Liver (tissue), 3 donors: ENCODE measurements at regions not wholly inside any gene's neighbourhood (a gene's known extent, or its start where the extent isn't known, plus 50 kb on each side); places are given as distances from the start of the nearest gene placed in this dataset.

Experiments
- ATF3 ChIP-seq: IDR thresholded peaks from 2 replicates; pipeline ENCODE4 v1.6.1; 2016; ENCODE audit warnings: antibody characterized with exemption
- EGR1 ChIP-seq, 2 donors: IDR thresholded peaks; 2 replicates each; pipeline ENCODE4 v1.6.1; 2016 to 2018; ENCODE audit warnings: antibody characterized with exemption in 2 of 2, low read depth in 2 of 2
- HNF4G ChIP-seq: IDR thresholded peaks from 2 replicates; pipeline ENCODE4 v1.6.1; 2016; ENCODE audit warnings: antibody characterized with exemption
- JUND ChIP-seq, 2 donors: IDR thresholded peaks; 2 replicates each; pipeline ENCODE4 v1.6.1; 2016; ENCODE audit warnings: antibody characterized with exemption in 2 of 2
- MAX ChIP-seq: IDR thresholded peaks from 2 replicates; pipeline ENCODE4 v1.6.1; 2016; ENCODE audit warnings: antibody characterized with exemption
- RAD21 ChIP-seq, 2 donors: IDR thresholded peaks; 2 replicates each; pipeline ENCODE4 v1.6.1; 2016; ENCODE audit warnings: antibody characterized with exemption in 2 of 2, mild to moderate bottlenecking in 2 of 2
- RXRA ChIP-seq, 2 donors: IDR thresholded peaks; 2 replicates each; pipeline ENCODE4 v1.6.1; 2017 to 2018; ENCODE audit warnings: antibody characterized with exemption in 2 of 2, mild to moderate bottlenecking in 1 of 2
- SP1 ChIP-seq: IDR thresholded peaks from 2 replicates; pipeline ENCODE4 v1.6.1; 2018; ENCODE audit warnings: antibody characterized with exemption, mild to moderate bottlenecking
- TAF1 ChIP-seq: conservative IDR thresholded peaks from 2 replicates; pipeline ENCODE4 v1.6.1; 2016; ENCODE audit warnings: antibody characterized with exemption, mild to moderate bottlenecking
- YY1 ChIP-seq: IDR thresholded peaks from 2 replicates; pipeline ENCODE4 v1.6.1; 2016; ENCODE audit warnings: antibody characterized with exemption, mild to moderate bottlenecking
- TF ChIP-seq, protein P1 (sequence below): fragments of 150-350 bp; IDR thresholded peaks from 2 replicates; pipeline ENCODE4 v1.5.1; 2017; ENCODE audit warnings: improper control_type of control experiment, low read depth, low read length; ENCODE audit not compliant: missing input control
- TF ChIP-seq, protein P2 (sequence below): IDR thresholded peaks from 2 replicates; pipeline ENCODE4 v1.6.1; 2016; ENCODE audit warnings: antibody characterized with exemption
- TF ChIP-seq, protein P3 (sequence below): IDR thresholded peaks from 2 replicates; pipeline ENCODE4 v1.6.1; 2016; ENCODE audit warnings: antibody characterized with exemption, mild to moderate bottlenecking
- donor health status: healthy.
- donor health status: healthy.

DNA sequence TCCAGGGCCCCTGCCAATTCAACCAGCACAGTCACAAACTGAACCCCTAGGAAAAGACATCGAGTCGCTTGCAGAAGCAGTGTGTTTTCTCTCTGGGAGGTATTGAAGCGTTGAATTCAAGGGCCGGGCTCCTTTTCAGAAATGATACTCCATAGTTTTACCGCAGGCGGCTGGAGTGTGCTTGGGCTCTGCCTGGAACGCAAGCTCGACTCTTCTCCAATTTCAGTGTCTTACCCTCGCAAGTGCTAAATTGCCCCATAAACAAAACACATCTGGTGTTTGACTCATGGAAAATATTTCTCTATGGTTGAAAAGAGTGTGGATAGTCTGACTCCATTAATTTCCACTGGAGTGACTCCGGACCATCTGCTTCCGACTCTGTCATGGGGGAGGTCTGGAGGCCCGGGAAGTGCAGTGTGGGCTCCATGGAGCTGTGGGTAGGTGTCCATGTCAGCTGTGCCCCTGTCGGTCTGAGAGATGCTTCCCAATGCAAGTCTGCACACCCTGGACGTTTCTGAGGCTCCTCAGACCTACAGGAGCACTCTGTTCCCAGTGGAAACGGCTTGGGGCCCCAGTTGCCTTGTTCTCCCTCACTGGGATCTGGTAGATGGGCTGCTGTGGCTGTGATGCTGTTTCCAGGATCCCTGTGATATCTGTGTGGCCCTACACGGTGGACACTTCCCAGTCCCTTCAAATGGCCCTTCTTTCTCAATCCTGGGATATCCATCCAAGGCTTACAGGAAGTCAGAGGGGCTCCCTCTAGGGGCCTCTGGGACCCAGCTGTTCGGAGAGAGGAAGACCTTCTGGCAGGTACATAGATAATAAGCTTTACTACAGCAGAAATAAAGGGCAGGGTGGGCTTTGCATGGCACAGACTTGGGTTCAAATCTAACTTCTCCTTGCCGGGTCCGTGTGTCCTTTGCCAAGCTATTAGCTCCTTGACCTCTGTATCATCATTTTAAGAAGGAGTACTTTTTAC, 119.8 kb upstream of the CDH13 start:
- no peak for TF ChIP-seq EGR1 (IDR thresholded peaks at IDR 0.05; ENCODE audit: low read depth in 2 of 2)
- TF ChIP-seq, protein P1, sequence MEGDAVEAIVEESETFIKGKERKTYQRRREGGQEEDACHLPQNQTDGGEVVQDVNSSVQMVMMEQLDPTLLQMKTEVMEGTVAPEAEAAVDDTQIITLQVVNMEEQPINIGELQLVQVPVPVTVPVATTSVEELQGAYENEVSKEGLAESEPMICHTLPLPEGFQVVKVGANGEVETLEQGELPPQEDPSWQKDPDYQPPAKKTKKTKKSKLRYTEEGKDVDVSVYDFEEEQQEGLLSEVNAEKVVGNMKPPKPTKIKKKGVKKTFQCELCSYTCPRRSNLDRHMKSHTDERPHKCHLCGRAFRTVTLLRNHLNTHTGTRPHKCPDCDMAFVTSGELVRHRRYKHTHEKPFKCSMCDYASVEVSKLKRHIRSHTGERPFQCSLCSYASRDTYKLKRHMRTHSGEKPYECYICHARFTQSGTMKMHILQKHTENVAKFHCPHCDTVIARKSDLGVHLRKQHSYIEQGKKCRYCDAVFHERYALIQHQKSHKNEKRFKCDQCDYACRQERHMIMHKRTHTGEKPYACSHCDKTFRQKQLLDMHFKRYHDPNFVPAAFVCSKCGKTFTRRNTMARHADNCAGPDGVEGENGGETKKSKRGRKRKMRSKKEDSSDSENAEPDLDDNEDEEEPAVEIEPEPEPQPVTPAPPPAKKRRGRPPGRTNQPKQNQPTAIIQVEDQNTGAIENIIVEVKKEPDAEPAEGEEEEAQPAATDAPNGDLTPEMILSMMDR: no peak
- no peak for TF ChIP-seq YY1
- TF ChIP-seq RAD21 (IDR thresholded peaks at IDR 0.05): no peak
- TF ChIP-seq SP1: no peak
- TF ChIP-seq JUND (IDR thresholded peaks at IDR 0.05): no peak
- TF ChIP-seq, protein P2, sequence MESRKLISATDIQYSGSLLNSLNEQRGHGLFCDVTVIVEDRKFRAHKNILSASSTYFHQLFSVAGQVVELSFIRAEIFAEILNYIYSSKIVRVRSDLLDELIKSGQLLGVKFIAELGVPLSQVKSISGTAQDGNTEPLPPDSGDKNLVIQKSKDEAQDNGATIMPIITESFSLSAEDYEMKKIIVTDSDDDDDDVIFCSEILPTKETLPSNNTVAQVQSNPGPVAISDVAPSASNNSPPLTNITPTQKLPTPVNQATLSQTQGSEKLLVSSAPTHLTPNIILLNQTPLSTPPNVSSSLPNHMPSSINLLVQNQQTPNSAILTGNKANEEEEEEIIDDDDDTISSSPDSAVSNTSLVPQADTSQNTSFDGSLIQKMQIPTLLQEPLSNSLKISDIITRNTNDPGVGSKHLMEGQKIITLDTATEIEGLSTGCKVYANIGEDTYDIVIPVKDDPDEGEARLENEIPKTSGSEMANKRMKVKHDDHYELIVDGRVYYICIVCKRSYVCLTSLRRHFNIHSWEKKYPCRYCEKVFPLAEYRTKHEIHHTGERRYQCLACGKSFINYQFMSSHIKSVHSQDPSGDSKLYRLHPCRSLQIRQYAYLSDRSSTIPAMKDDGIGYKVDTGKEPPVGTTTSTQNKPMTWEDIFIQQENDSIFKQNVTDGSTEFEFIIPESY: no peak
- TF ChIP-seq, protein P3, sequence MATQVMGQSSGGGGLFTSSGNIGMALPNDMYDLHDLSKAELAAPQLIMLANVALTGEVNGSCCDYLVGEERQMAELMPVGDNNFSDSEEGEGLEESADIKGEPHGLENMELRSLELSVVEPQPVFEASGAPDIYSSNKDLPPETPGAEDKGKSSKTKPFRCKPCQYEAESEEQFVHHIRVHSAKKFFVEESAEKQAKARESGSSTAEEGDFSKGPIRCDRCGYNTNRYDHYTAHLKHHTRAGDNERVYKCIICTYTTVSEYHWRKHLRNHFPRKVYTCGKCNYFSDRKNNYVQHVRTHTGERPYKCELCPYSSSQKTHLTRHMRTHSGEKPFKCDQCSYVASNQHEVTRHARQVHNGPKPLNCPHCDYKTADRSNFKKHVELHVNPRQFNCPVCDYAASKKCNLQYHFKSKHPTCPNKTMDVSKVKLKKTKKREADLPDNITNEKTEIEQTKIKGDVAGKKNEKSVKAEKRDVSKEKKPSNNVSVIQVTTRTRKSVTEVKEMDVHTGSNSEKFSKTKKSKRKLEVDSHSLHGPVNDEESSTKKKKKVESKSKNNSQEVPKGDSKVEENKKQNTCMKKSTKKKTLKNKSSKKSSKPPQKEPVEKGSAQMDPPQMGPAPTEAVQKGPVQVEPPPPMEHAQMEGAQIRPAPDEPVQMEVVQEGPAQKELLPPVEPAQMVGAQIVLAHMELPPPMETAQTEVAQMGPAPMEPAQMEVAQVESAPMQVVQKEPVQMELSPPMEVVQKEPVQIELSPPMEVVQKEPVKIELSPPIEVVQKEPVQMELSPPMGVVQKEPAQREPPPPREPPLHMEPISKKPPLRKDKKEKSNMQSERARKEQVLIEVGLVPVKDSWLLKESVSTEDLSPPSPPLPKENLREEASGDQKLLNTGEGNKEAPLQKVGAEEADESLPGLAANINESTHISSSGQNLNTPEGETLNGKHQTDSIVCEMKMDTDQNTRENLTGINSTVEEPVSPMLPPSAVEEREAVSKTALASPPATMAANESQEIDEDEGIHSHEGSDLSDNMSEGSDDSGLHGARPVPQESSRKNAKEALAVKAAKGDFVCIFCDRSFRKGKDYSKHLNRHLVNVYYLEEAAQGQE: no peak
- no peak for TF ChIP-seq TAF1
- no peak for TF ChIP-seq MAX
- TF ChIP-seq ATF3: no peak
- no peak for TF ChIP-seq RXRA (IDR thresholded peaks at IDR 0.05)
- TF ChIP-seq HNF4G: no peak
